HG03442 (cell line): ENCODE measurements at regions not wholly inside any gene's neighbourhood (a gene's known extent, or its start where the extent isn't known, plus 50 kb on each side); places are given as distances from the start of the nearest gene placed in this dataset.

Source experiments
- ATAC-seq: cut with Tn5 transposase; IDR thresholded peaks from one replicate; pipeline ENCODE4 v1.9.1; 2021; ENCODE audit warnings: mild to moderate bottlenecking, moderate library complexity; ENCODE audit not compliant: unreplicated experiment

DNA sequence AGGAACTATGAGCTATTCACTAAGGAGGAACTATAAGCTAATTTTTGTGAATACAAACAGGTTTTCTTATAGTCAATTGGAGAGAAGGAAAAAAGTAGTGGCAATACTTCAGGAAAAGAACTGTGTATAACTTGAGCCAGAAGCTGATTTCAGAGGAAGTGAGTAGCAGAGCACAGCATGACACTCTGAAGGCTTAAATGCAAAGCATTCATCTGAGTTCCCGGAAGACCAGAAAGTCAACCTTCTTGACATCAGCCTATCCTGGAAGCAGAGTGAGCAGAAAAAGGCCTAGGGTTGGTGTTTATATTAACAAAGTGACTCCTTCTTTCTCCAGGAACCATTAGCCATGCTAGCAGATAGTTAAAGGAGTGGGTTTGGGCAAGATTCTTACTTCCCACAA is 545.2 kb downstream of the MRPL39 start:
- no peak for ATAC-seq

DNA sequence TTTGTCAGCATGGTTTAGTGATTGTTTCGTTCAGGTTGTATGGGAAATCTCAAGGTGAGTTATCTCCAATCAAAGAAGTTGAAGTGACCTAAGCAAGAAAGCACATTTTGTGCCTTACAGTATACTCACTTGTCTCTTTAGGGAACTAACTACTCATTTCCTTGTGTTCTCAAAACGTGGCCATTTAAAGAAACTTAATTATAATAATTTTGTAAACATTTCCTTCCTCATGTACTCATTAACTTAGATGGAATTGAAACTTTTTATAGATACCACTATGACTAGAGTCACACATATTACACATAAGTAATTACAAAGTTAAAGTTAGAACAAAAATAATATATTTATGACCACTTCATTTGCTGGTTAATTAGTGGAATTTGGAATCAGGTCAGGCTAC is 552.6 kb downstream of the MRPL39 start:
- no peak for ATAC-seq

- ATAC-seq, result peak; percentile 84
Measured at GRCh38 chr21:25039461-25040380, 567.6 kb downstream of the MRPL39 start.

- no peak for ATAC-seq
Measured at GRCh38 chr21:25036775-25037174, 570.5 kb downstream of the MRPL39 start.

DNA sequence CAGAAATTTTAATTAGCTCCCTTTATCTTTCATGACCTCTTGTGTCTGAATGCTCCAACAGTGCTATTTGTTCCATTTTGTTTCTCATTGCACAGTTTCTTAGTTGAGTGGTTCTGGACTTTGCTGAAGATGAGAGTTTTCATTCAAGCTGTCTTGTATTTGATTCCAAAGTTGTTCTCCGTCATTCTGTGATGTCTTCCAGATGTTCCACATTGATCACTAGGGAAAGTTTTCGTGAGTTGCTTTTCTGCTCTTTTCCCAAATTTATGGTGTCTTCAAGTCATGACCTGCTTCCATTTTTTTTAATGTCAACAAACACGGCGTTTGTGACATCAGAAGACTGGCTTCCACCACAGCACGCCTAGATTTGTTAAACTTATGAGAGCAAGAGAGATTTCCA is 575.5 kb downstream of the MRPL39 start:
- ATAC-seq, result no peak

DNA sequence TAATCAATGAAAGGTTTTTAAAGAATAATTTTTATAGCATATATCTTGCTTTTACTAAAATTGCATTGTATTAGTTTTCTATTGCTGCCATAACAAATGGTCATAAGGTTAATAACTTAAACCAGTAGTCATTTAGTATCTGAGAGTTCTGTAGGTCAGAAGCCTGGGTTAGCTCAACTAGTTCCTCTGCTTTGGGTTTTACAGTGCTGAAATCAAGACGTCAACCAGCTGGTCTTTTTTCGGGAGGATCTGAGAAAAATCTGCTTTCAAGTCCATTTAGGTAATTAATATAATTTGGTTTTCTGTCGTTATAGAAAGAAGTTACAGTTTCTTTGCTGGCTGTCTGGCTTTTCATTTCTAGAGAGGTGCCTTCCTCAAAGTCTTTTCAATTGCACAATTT is 577.7 kb downstream of the MRPL39 start:
- ATAC-seq, result no peak

GRCh38 chr21:25025596-25025995 is 581.7 kb downstream of the MRPL39 start:
- no peak for ATAC-seq

GRCh38 chr21:25024639-25025038 is 582.6 kb downstream of the MRPL39 start:
- no peak for ATAC-seq

DNA sequence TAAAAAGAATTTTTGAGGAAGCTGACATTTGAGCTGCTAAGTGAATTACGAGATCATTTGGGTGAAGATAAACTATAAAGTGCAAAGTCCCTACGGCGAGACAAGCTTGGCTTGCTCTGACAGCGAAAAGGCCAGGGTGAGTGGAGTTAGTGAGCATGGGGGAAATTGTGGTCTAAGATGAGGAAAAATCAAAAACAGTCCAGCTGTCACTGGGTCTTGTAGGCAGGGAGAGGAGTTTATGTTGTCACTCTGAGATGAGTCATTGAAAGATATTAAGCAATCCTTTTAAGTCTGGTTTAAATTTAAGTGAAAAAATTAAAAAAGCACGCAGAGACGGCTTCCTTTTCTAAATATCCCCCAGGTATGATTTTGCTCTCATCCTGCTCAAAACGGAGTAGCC is 601.9 kb downstream of the MRPL39 start:
- ATAC-seq, result no peak

GRCh38 chr21:25002676-25003075 is 604.6 kb downstream of the MRPL39 start:
- no peak for ATAC-seq

DNA sequence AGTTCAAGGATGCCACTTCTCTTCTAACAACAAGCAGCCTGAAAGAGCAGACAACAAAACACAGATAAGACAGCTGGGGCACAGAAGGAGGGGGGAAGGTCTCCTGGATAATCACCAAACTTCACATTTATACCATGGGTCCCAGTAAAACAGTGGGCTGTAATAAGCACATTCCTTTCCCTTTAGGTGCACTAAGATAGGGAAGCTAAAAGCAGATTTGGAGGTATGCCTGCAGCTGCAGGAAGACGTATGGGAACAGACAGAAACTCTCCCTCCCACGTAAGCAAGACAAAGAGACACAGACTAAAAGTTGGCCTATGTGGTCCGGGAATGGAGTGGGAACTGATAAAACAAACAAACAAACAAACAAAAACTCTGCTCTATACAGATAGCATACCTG is 612.1 kb downstream of the MRPL39 start:
- no peak for ATAC-seq

- ATAC-seq, result no peak
Measured at GRCh38 chr21:24994717-24995116, 612.6 kb downstream of the MRPL39 start.

- no peak for ATAC-seq
Measured at GRCh38 chr21:24989516-24989915, 617.8 kb downstream of the MRPL39 start.

DNA sequence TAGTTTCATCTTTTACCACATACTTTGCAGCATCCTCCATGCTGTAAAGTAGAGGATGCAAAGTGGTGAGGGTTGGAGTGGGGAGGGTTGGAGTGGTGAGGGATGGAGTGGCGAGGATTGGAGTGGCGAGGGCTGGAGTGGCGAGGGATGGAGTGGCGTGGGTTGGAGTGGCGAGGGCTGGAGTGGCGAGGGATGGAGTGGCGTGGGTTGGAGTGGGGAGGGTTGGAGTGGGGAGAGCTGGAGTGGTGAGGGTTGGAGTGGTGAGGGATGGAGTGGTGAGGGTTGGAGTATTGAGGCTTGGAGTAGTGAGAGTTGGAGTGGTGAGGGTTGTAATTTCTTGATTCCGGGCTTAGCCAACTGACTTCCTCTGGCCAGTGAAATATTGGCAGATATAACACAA is 618.3 kb downstream of the MRPL39 start:
- ATAC-seq, result no peak

DNA sequence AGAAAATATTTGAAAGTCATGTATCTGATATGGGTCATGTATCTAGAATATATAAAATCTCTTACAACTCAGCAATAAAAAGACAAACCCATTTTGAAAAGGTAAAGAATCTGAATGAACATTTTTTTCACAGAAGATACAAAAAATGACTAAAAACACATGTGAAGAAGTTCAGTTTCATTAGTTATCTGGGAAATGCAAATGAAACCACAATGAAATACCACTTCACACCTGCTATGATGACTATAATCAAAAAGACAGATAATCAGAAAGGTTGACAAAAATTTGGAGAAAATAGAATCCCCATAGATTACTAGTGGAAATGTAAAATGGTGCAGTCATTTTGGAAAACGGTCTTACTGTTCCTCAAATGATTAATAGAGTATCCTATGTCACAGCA is 631.0 kb downstream of the MRPL39 start:
- peak; percentile 61 for ATAC-seq

GRCh38 chr21:24969068-24969467 is 638.2 kb downstream of the MRPL39 start:
- no peak for ATAC-seq

GRCh38 chr21:24955275-24955961 is 651.9 kb downstream of the MRPL39 start:
- ATAC-seq, result peak; percentile 97

GRCh38 chr21:24948186-24948585 is 659.1 kb downstream of the MRPL39 start:
- no peak for ATAC-seq

DNA sequence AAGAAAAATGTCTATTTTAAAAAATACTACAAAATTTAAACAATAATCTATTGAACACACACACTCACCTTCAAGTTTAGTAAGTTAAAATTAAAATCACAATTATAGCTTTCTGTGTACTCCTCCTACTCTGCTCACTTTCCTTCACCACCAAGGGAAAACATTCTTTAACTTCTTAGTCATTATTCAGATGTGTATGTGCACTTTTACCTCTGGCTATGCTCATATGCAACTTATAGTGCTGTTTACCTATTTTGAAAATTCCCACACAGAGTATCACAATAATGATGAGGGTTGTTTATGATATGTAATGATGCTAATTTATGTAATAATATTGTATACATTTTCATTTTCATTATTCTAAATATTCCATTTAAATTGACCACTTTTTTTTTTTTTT is 661.4 kb downstream of the MRPL39 start:
- no peak for ATAC-seq

GRCh38 chr21:24941316-24942185 is 665.7 kb downstream of the MRPL39 start:
- ATAC-seq, result no peak

GRCh38 chr21:24939291-24939690 is 668.0 kb downstream of the MRPL39 start:
- ATAC-seq, result no peak
